Femur (tissue), 1 donor: ENCODE measurements at regions not wholly inside any gene's neighbourhood (a gene's known extent, or its start where the extent isn't known, plus 50 kb on each side); places are given as distances from the start of the nearest gene placed in this dataset.
"Not testable (repeated sequence)": the region's sequence is repeated elsewhere in the genome, so short reads cannot be mapped to it uniquely, and the experiment has no call there.

Experiments
- DNase-seq: peaks from one replicate; pipeline ENCODE4 v3.0.0-alpha.2; 2017

GRCh38 chr7:76971201-76971600, 61.0 kb downstream of the SPDYE17 start:
- not testable (repeated sequence) for DNase-seq

GRCh38 chr7:76969892-76970291, 62.3 kb downstream of the SPDYE17 start:
- not testable (repeated sequence) for DNase-seq

GRCh38 chr7:76965731-76966548, 66.2 kb downstream of the SPDYE17 start:
- not testable (repeated sequence) for DNase-seq

- not testable (repeated sequence) for DNase-seq
Measured at GRCh38 chr7:76964050-76964449, 68.1 kb downstream of the SPDYE17 start.

GRCh38 chr7:76963061-76963460, 69.1 kb downstream of the SPDYE17 start:
- DNase-seq: not testable (repeated sequence)

GRCh38 chr7:76960400-76960986, 71.7 kb downstream of the SPDYE17 start:
- not testable (repeated sequence) for DNase-seq

- DNase-seq: not testable (repeated sequence)
Measured at GRCh38 chr7:76959573-76960399, 72.4 kb downstream of the SPDYE17 start.

GRCh38 chr7:76956531-76956930, 75.6 kb downstream of the SPDYE17 start:
- not testable (repeated sequence) for DNase-seq

- not testable (repeated sequence) for DNase-seq
Measured at GRCh38 chr7:76955124-76955523, 77.0 kb downstream of the SPDYE17 start.

GRCh38 chr7:76944603-76945002, 87.6 kb downstream of the SPDYE17 start:
- not testable (repeated sequence) for DNase-seq

- DNase-seq: not testable (repeated sequence)
Measured at GRCh38 chr7:76941809-76942765, 90.1 kb downstream of the SPDYE17 start.

- DNase-seq: not testable (repeated sequence)
Measured at GRCh38 chr7:76937781-76938180, 94.4 kb downstream of the SPDYE17 start.

GRCh38 chr7:76937330-76937729, 94.8 kb downstream of the SPDYE17 start:
- DNase-seq: not testable (repeated sequence)

GRCh38 chr7:76936346-76936745, 95.8 kb downstream of the SPDYE17 start:
- not testable (repeated sequence) for DNase-seq

- DNase-seq: not testable (repeated sequence)
Measured at GRCh38 chr7:76934711-76935110, 97.5 kb downstream of the SPDYE17 start.

- DNase-seq: not testable (repeated sequence)
Measured at GRCh38 chr7:76932957-76933356, 99.2 kb downstream of the SPDYE17 start.

- not testable (repeated sequence) for DNase-seq
Measured at GRCh38 chr7:76931441-76931840, 100.7 kb downstream of the SPDYE17 start.

GRCh38 chr7:76930416-76930815, 101.7 kb downstream of the SPDYE17 start:
- not testable (repeated sequence) for DNase-seq

GRCh38 chr7:76928751-76929150, 103.4 kb downstream of the SPDYE17 start:
- not testable (repeated sequence) for DNase-seq

GRCh38 chr7:76927741-76928393, 104.3 kb downstream of the SPDYE17 start:
- not testable (repeated sequence) for DNase-seq

- DNase-seq: not testable (repeated sequence)
Measured at GRCh38 chr7:76926416-76926815, 105.7 kb downstream of the SPDYE17 start.
